HG02763 (cell line): ENCODE measurements at regions not wholly inside any gene's neighbourhood (a gene's known extent, or its start where the extent isn't known, plus 50 kb on each side); places are given as distances from the start of the nearest gene placed in this dataset.
"Not testable (repeated sequence)": the region's sequence is repeated elsewhere in the genome, so short reads cannot be mapped to it uniquely, and the experiment has no call there.

Source experiments
- ATAC-seq: cut with Tn5 transposase; IDR thresholded peaks from one replicate; pipeline ENCODE4 v1.9.1; 2021; ENCODE audit warnings: mild to moderate bottlenecking, moderate library complexity; ENCODE audit not compliant: unreplicated experiment

DNA sequence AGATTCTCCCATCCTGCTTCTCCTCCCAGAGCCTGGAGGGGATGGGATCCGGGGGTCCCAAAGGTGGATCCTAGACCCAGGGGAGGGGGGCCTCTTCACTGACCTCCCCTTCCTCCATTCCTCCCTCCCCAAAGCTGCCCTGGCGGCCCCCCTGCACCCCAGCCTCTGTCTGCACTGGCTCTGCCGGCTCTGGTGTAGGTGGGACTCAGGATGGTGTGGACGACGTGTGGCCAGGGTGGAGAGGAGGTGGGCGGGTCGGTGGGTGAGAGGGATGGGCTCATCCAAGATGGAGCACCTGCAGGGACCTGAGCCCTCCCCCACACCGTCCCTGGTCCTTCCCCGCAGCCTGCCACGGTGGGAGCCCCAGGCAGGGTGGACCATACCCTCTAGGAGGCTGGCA is 355.6 kb downstream of the TMEM121 start:
- not testable (repeated sequence) for ATAC-seq

DNA sequence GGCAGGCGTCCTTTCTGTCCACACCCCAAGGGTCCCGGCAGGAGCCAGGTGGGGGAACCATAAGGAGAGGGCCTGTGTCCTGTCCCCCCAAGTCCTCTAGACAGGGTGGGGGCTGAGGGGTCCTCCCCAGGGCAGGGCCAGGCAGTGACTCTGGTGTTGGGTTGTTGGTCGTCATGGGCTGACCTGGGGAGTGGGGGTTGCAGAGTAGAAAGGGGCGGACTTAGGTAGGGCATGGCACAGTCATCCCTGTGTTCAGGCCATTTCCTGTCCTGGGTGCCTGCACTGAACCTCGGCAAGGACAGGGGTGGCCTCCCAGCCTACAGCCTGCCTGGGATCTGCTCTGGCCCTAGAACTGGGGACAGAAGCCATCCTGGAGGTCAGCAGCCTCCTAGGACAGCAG is 356.2 kb downstream of the TMEM121 start:
- no peak for ATAC-seq

DNA sequence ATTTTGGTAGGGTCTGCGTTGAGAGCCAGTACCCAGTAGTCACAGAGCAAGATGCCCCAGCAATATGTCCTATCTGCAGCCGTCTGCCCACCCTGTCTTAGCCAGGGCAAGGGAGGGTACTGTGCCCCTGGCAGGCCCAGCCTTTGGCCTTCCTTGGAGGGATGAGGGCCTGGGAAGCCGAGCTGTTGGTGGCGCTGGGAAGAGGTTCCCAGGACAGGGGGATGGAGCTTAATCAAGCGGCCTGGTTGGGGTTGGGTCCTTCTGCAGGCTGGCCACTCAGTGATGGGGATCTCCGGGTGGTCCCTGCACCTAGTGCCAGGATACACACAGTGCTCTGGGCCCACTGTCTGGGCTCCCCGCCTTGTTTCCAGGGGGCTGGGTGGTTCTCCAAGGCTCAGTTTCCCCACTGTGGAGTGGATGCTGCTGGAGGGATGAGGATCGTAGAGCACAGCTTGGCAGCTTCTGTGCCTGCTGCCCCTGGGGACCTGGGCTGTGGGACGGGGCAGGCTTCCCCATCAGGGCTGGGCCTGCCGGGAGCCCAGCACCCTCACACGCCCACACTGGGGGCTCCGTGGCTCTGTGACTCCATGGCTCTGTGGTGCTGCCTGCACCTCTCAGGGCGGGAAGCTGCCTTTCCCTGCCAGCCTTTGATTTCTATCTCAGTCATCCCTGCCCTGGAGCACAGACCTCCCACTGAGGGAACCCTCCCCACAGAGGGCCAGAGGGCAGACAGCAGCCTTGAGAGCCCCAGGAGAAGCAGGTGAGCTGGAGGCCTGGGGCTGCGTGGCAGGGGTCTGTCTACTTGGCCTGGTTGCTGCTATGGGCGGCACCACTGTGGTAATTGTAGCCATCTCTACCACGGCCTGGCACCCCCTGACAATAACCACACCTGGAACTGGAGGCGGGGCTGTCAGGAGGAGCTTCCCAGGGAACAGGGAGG is 357.0 kb downstream of the TMEM121 start:
- ATAC-seq = no peak

DNA sequence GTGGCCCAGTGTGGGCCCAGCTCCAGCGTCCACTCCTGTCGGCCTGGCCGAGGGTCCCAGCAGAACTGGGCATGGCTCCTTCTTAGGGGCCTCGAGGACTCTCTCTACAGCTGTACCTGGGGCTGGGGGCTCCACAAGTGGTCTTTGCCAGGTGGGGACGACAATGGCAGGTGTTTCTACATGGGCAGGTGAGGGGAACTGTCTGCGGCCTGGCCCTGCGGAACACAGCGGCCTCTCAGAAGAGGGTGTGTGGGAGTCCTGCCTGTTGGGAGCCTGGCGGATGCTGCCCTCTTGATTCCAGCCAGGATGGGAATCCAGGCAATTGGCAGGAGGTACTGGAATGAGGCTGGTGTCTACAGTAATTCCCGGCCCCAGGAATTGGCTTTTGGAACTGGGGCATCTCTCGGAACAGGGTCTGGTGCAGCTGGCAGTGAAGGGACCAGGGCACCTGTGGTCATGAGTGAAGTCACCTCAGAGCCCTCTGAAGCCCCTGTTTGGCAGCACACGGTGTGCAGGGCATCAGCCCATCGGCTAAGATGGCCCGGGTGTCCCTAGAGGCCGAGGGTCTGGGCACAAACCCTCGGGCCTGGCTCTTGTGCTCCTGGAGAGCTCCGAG is 357.9 kb downstream of the TMEM121 start:
- ATAC-seq = not testable (repeated sequence)

DNA sequence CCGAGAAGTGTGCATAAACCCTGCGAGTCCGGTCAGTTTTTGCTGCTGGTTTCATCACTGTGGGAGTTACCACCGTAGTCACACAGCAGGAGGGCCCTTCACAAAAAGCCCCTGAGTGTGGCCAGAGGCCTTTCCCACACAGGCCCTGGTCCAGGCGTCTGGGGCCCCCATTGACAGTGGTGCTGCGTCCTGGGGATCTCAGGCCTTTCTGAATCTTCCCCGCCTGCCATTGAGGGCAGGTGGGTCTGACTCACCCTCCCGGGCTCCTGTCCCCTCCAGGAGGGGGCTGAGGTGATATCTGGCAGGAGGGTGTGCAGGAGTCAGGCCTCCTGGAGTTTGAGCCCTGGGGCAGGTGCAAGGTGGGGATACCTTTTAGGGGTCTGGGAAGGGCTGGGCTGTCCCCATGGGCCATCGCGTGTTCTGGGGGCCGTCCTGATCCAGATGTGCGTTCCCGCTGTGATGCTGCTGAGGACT is 358.5 kb downstream of the TMEM121 start:
- ATAC-seq = no peak

DNA sequence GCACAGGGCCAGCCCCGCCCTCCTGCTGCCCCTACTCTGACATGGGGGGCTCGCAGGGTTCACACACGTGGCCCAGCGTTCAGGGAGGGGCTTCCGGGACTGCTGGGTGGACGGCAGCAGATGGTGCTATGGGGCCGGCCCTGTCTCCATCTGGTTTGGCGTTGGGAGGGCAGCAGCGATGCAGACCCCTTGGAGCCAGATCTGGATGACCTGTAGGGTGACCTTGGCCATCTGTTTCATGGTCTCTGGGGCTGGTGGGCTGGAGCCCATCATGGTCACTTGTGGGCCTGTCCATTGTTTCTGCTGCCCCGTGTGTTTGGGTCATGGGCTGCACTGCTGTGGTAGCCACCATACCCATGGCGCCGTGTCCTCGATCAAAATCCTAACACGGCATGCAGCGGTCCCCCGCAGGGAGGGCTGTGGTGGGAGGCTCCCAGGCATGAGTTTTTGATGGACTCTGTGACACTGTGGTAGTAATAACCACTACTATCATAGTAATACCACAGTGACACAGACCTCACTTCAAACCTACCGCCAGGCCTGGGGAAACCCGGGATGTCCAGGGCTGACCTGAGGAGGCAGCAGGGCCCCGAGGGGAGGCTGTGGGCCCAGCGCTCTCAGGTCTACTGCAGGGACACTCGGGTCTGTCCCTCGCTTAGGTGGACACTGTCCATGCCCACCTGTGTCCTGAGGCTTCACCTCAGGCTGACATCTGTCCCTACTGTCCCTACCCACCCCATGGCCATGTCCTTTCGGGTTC is 359.4 kb downstream of the TMEM121 start:
- no peak for ATAC-seq

DNA sequence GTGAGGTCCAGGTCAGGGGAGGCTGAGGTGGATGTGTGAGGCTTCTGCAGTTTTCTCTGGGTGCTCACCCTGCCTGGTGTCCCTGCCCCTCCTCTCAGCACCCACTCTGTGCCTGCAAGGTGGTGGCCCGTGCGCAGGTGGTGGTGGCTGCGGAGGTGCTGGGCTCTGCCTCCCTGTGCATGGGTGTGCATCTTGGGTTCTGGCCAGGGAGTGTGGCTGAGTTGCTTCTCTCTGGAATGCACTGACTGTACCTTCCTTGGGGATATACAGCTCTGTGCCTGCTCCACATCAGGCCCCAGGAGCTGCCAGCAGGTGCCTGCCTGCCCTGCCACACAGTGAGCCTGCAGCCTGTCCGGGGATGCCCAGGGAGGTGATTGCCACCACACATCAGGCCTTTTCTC is 360.4 kb downstream of the TMEM121 start:
- ATAC-seq = not testable (repeated sequence)

DNA sequence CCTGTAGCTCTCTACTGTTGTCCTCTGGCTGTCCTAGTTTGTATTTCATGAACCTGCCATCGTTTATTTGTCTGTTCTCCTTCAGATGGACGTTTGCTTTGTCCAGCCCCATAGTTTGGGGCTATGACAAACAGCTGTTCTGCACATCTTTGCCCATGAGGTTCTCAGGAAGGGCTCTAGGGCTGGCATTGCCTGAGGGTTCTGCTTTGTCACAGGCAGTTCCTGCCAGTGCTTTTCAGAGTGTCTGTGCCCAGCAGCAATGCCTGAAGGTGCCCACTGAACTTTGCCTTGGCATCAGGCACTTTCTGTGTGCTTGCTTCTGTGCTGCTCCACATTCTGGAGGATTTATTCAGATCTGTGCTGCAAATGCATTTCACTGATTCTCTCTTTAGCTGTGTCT is 361.3 kb downstream of the TMEM121 start:
- ATAC-seq = no peak

DNA sequence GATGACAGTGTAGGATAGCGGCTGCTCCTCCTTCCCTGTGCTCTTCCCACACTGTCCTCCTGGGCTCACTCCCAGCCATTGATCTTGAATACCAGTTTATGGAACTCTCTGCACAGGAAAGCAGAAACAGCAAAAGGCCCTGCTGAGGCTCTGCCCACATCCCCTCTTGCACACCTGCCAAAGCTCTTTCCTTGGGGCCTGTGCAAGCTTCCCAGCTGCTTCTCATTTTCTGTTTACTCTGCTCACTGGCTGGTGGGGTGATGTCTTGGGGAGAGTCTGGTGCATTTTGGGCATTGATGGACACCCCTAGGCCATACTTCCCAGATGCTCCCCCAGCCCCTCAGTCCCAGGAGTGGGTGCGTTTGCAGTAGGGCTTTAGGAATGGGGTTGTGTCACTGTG is 361.8 kb downstream of the TMEM121 start:
- no peak for ATAC-seq

DNA sequence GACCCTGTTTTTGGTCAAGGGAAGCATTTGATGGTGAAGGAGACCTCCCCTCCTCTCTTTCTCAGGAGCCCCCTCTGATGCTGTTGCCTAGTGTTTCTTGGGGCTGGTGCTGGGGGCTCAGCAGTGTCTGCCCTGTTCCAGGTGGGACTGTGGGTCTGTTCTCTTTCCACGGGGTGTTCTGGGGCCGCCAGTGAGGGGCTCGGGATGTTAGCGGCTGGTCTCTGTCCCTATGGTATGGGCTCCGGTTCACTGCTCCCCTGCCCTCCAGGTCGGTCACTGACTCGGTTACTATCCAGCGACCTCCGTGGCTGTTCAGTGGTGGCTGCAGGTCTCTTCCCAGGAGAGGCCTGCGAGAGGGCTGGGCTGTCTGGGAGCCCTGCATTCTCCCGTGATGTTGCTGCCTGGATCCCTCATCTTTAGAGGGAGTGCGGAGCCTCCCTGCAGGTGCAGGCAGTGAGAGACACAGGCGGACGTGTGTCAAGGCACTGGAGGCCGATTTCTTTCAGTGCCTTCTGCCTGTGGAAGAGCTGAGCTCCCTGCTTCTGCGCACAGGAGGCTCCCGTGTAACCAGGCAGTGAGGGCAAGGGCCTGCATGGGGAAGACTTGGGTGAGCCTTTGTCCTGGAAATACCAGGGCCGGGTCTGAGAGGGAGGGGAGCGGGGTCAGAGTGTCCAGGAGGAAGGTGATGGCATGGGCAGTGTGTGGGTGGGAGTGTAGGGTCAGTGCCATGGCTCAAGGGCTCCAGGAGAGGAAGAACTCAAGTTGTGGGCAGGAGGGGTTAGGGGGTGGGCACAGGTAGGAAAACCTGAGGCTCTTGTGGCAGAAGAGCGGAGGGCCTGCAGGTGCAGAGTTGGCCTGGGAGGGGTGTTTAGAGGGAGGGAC is 362.6 kb downstream of the TMEM121 start:
- ATAC-seq = no peak

DNA sequence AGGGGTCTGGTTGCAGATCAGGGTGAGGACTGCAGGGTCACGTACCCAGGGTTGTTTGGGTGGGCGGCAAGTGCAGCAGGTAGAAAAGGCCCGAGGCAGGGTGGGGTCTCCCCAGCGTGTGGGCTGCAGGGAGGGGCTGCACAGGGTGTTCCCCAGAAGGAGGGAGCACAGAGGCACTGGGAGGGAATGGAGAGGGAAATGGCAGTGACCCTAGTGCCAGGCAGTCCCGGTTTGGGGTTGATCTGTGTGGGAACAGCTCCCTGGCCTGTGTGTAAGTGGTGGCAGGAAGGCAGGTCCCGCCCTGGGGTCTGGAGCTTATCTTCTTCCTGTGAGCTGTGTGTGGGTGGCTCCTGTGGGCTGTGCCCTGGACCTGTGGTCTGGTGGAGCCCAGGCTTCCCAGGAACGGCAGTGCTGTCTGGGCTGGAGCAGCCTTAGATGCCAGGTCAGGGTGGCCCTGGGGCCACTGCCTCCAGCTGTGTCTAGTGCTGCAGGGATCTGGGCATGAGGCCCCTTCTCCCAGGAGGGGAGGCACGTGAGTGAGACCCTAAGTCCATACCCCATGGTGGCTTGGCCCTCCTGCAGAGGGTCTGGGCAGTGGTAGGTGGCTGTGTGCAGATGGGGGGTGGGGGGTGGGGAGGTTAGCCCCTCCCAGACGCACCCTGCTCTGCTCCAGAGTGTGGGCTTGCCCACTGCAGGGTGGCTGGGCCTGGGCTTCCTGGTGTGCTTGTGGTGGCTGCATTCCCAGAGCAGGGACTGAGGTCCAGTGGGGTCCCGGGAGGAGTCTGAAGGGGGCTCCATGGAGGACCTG is 363.5 kb downstream of the TMEM121 start:
- ATAC-seq = no peak

DNA sequence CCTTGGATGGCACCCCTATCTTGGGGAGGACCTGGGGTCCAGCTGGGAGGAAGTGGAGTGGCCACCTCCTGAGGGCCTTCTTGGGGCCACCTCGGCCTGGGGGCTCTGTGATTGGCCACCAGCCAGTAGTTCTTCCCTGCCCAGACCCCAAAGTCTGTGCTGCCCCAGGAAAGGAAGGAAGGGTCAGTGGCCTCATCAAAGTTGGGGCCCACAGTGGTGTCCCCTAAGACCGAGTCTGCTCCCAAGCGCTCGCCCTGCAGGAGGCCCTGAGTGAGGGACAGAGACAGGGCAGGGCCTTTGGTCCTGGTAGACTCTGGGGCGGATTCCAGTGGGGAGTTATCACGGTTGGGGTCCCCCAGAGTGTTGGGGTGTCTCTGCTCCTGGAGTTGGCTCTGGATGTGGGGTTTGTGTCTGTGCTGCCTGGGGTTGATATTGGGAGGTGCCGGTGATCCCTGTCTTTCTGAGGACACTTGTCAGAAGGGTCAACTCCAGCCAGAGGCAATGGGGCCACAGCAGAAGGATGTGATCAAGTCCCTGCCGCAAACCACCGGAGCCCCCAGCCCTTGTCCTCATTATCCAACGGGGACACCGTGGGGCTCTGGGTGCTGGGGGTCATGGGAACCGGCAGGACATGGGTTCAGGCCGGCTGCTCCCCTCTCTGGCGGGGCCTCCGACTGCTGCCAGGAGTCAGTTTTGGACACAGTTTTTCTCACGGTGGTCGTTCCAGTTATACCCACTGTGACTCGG is 364.3 kb downstream of the TMEM121 start:
- no peak for ATAC-seq

DNA sequence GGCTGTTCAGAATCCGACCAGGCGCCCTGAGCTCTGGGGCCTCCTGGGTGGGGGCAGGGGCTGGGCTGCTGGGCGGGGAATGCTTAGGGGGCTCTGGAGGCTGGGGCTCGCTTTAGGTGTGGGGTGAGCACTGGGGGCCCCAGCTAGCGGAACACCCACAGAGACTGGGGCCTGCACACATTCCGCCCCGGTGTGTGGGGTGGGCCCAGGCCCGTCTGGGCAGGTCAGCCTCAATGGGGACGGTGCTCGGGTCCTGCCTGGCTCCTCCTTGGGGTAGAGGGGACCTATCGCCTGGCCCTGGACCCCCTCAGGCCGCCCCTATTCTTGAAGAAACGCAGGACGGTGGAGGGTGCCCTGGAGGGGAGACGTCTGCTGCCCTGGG is 364.8 kb downstream of the TMEM121 start:
- no peak for ATAC-seq

DNA sequence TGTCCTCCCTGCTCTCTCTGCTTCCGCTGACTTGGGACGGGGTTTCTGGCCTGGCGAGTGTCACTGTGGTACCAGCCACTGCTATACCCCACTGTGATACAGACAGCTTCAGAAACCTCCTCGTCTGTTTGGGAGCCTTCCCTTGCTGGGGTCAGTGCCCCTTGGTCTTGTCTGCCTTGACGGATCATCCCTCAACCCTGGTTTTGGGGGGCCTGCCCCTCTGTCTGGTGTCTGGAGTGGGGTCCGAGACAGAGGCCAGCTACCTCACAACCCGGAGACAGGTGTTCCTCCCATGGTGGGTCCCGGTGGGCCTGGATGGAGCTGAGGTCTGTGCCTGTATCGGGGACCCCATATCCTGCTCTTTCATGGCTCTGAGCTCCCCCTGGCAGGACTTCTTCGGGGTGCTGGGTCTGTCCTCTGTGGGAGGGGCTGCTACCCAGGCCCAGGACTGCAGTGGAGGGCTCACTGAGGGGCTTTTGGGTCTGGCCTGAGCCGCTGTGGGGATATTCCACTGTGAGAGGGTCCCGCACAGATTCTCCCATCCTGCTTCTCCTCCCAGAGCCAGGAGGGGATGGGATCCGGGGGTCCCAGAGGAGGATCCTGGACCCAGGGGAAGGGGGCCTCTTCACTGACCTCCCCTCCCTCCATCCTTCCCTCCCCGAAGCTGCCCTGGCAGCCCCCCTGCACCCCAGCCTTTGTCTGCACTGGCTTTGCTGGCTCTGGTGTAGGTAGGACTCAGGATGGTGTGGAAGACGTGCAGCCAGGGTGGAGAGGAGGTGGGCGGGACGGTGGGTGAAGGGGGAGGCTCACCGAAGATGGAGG is 365.5 kb downstream of the TMEM121 start:
- ATAC-seq = no peak

DNA sequence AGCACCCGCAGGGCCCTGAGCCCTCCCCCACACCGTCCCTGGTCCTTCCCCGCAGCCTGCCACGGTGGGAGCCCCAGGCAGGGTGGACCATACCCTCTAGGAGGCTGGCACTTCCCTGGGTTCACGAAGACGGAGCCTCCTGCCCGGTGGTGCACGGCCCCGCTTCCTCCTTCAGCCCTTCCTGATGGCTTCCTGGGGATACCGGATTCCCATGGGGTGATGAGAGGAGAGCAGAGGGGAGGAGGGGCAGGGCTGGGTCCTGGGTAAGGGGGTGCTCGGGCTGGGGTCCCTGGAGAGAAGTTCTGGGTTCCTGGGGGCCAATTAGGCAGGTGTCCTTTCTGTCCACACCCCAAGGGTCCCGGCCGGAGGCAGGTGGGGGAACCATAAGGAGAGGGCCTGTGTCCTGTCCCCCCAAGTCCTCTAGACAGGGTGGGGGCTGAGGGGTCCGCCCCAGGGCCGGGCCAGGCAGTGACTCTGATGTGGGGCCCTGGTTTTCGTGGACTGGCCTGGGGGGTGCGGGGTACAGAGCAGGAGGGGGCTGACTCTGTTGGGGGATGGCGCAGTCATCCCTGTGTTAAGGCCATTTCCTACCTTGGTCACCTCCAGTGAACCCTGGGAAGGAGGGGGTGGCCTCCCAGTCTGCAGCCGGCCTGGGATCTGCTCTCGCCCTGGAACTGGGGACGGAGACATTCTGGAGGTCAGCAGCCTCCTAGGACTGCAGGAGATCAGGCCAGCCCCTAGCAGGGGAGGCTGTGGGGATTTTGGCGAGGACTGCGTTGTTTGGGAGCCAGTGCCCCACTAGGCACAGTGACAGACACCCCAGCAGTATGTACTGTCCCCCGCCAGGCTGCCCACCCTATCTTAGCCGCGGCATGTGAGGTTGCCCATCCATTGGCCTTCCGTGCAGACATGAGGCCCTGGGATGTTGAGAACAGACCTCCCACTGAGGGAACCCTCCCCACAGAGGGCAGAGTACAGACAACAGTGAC is 366.4 kb downstream of the TMEM121 start:
- ATAC-seq = not testable (repeated sequence)

DNA sequence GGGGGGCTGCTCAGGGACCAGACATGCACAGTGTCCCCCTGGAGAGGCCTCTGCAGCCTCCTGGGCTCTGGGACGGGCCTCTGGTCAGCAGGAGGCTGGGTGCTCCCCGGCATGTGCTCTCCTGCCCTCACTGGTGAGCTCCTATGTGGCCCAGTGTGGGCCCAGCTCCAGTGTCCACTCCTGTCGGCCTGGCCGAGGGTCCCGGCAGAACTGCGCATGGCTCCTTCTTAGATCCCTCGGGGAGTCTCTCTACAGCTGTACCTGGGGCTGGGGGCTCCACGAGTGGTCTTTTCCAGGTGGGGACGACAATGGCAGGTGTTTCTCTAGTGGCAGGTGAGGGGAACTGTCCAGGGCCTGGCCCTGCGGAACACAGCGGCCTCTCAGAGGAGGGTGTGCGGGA is 367.3 kb downstream of the TMEM121 start:
- ATAC-seq = not testable (repeated sequence)
